B cell (primary cell): ENCODE measurements at regions not wholly inside any gene's neighbourhood (a gene's known extent, or its start where the extent isn't known, plus 50 kb on each side); places are given as distances from the start of the nearest gene placed in this dataset.

Experiments
- ATAC-seq: fragments of 200-7000 bp; cut with Tn5 transposase; one replicate; pipeline ENCODE4 v1.10.0; 2021; ENCODE audit warnings: low read depth, mild to moderate bottlenecking, moderate number of reproducible peaks, moderate library complexity
- CTCF ChIA-PET: fragments of 350-600 bp; sonication (Branson Sonifier 250); formaldehyde crosslinking; loops from one replicate; lab custom pipeline; 2021; ENCODE audit warnings: antibody characterized with exemption, inconsistent platforms; lab: Charles Lee
- POLR2A ChIA-PET: fragments of 350-600 bp; sonication (Branson Sonifier 250); formaldehyde crosslinking; loops from one replicate; lab custom pipeline; 2021; ENCODE audit warnings: antibody characterized with exemption; lab: Charles Lee
- DNase-seq: peaks from one replicate; pipeline ENCODE4 v3.0.0; 2013
- H2AFZ ChIP-seq: 2 replicates; pipeline ENCODE4 v1.6.1; 2012; ENCODE audit warnings: mild to moderate bottlenecking, low read depth, low read length; ENCODE audit not compliant: insufficient read depth, poor library complexity, severe bottlenecking
- H3K27ac ChIP-seq, 2 donors: 1 replicate in 1 of 2; 2 replicates in 1 of 2; pipeline ENCODE4 v1.5.1; 2012 to 2013; ENCODE audit warnings: low read length in 2 of 2, mild to moderate bottlenecking in 2 of 2, moderate library complexity in 1 of 2
- H3K27me3 ChIP-seq, 4 experiments: fragments of 200-600 bp in 1 of 4; sonication (generic) in 1 of 4; replicated peaks in 1 of 4; 1 replicate in 2 of 4; 2 replicates in 2 of 4; pipeline versions ENCODE4 v1.6.1 to v1.7.0; 2013 to 2016; ENCODE audit warnings: low read length in 3 of 4, mild to moderate bottlenecking in 2 of 4, mixed read lengths in 1 of 4, moderate library complexity in 1 of 4; ENCODE audit not compliant: insufficient read depth in 4 of 4, control insufficient read depth in 3 of 4; ENCODE audit errors: control extremely low read depth in 1 of 4
- H3K36me3 ChIP-seq, 2 experiments: replicated peaks in 1 of 2; 1 replicate in 1 of 2; 2 replicates in 1 of 2; pipeline versions ENCODE4 v1.6.1 to v1.7.1; 2013; ENCODE audit warnings: low read length in 1 of 2; ENCODE audit not compliant: insufficient read depth in 2 of 2, control insufficient read depth in 1 of 2; ENCODE audit errors: control extremely low read depth in 1 of 2, extremely low read depth in 1 of 2
- H3K4me1 ChIP-seq, 2 donors: fragments of 200-600 bp in 1 of 2; sonication (generic) in 1 of 2; 1 replicate in 1 of 2; 2 replicates in 1 of 2; pipeline versions ENCODE4 v1.5.1 to v1.6.1; 2013 to 2017; ENCODE audit warnings: low read length in 2 of 2; ENCODE audit not compliant: control insufficient read depth in 2 of 2, insufficient read depth in 2 of 2
- H3K4me2 ChIP-seq: replicated peaks from 2 replicates; pipeline ENCODE3; 2012; ENCODE audit warnings: mild to moderate bottlenecking, low read depth, low read length; ENCODE audit not compliant: poor library complexity, severe bottlenecking
- H3K4me3 ChIP-seq, 5 experiments: fragments of 200-600 bp in 1 of 5; sonication (generic) in 1 of 5; 1 replicate in 3 of 5; 2 replicates in 2 of 5; pipeline versions ENCODE4 v1.5.1 to v1.7.0; 2011 to 2016; ENCODE audit warnings: low read length in 4 of 5, mild to moderate bottlenecking in 4 of 5, low read depth in 2 of 5, control low read depth in 1 of 5, moderate library complexity in 1 of 5; ENCODE audit not compliant: insufficient read depth in 1 of 5; ENCODE audit errors: control extremely low read depth in 1 of 5, extremely low read depth in 1 of 5
- H3K79me2 ChIP-seq: fragments of 200-600 bp; sonication (generic); one replicate; pipeline ENCODE4 v1.6.0; 2016; ENCODE audit warnings: low read length; ENCODE audit not compliant: control insufficient read depth, insufficient read depth
- H3K9ac ChIP-seq: fragments of 200-600 bp; sonication (generic); 2 replicates; pipeline ENCODE4 v1.6.1; 2017; ENCODE audit warnings: mild to moderate bottlenecking, low read length, moderate library complexity
- H3K9me3 ChIP-seq, 3 donors: one replicate each; pipeline versions ENCODE4 v1.6.1 to v1.7.1; 2013; ENCODE audit warnings: low read length in 2 of 3; ENCODE audit not compliant: control insufficient read depth in 2 of 3, insufficient read depth in 1 of 3; ENCODE audit errors: control extremely low read depth in 1 of 3
- H4K20me1 ChIP-seq: 2 replicates; pipeline ENCODE4 v1.6.0; 2012; ENCODE audit warnings: mild to moderate bottlenecking, low read length; ENCODE audit not compliant: insufficient read depth, control insufficient read depth, poor library complexity, severe bottlenecking
- H3K27ac Mint-ChIP-seq: one replicate; pipeline ENCODE4 v1.8.0; 2021; ENCODE audit warnings: mixed read lengths
- H3K27me3 Mint-ChIP-seq: one replicate; pipeline ENCODE4 v1.8.0; 2021; ENCODE audit warnings: mixed read lengths
- H3K4me1 Mint-ChIP-seq: one replicate; pipeline ENCODE4 v1.8.0; 2021; ENCODE audit warnings: mixed read lengths
- H3K4me3 Mint-ChIP-seq: one replicate; pipeline ENCODE4 v1.8.0; 2021; ENCODE audit warnings: mixed read lengths
- H3K9me3 Mint-ChIP-seq: one replicate; pipeline ENCODE4 v1.8.0; 2022; ENCODE audit warnings: mixed read lengths; ENCODE audit not compliant: insufficient read depth
- EZH2 ChIP-seq: IDR thresholded peaks from 2 replicates; pipeline ENCODE4 v1.6.1; 2012; ENCODE audit warnings: borderline replicate concordance, low read depth, mild to moderate bottlenecking, moderate library complexity, low read length; ENCODE audit not compliant: insufficient read depth, poor library complexity, severe bottlenecking
- WGBS: methylation state at CpG from one replicate; pipeline ENCODE4 v1.1.5; 2013; ENCODE audit warnings: missing lambda C conversion rate; ENCODE audit not compliant: insufficient coverage; 5-methylcytosine and 5-hydroxymethylcytosine counted together
- intact Hi-C: fragments of 100-400 bp; cut with micrococcal nuclease; formaldehyde crosslinking; loops from one replicate; pipeline ENCODE4 v1.10.0; 2022
- TF ChIP-seq, protein P1 (sequence below): fragments of 200-600 bp; IDR thresholded peaks from one replicate; pipeline ENCODE4 v1.8.0; 2022; ENCODE audit warnings: antibody characterized with exemption, mild to moderate bottlenecking

- no peak for TF ChIP-seq EZH2
- TF ChIP-seq, protein P1, sequence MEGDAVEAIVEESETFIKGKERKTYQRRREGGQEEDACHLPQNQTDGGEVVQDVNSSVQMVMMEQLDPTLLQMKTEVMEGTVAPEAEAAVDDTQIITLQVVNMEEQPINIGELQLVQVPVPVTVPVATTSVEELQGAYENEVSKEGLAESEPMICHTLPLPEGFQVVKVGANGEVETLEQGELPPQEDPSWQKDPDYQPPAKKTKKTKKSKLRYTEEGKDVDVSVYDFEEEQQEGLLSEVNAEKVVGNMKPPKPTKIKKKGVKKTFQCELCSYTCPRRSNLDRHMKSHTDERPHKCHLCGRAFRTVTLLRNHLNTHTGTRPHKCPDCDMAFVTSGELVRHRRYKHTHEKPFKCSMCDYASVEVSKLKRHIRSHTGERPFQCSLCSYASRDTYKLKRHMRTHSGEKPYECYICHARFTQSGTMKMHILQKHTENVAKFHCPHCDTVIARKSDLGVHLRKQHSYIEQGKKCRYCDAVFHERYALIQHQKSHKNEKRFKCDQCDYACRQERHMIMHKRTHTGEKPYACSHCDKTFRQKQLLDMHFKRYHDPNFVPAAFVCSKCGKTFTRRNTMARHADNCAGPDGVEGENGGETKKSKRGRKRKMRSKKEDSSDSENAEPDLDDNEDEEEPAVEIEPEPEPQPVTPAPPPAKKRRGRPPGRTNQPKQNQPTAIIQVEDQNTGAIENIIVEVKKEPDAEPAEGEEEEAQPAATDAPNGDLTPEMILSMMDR: no peak
- H3K4me3 ChIP-seq: no peak overlapping the region
- no peaks in the 10 kb centered on the region for H3K36me3 ChIP-seq
- H3K9me3 ChIP-seq: no peaks in the 10 kb centered on the region
- DNase-seq: no peak
- H3K4me3 Mint-ChIP-seq: no peak overlapping the region
- H3K9ac ChIP-seq: no peak overlapping the region
- no peak overlapping the region for H3K27ac Mint-ChIP-seq
- CTCF ChIA-PET: no interaction called here
- intact Hi-C loops: no loop called here
- H3K27ac ChIP-seq: no peak overlapping the region
- H3K27me3 Mint-ChIP-seq: no peaks in the 10 kb centered on the region
- ATAC-seq: no peak
- no peaks in the 10 kb centered on the region for H3K79me2 ChIP-seq
- H3K4me2 ChIP-seq: no peak overlapping the region
- no peaks in the 10 kb centered on the region for H3K9me3 Mint-ChIP-seq
- H3K4me1 Mint-ChIP-seq: no peaks in the 10 kb centered on the region
- POLR2A ChIA-PET: no interaction called here
- H4K20me1 ChIP-seq: no peaks in the 10 kb centered on the region
- no peak overlapping the region for H2AFZ ChIP-seq
- no peaks in the 10 kb centered on the region for H3K4me1 ChIP-seq
- no peaks in the 10 kb centered on the region for H3K27me3 ChIP-seq
- WGBS: 86% methylated on average over 20 of the region's 21 CpGs
Observed at GRCh38 chr13:109999659-110000533, 213.5 kb upstream of the IRS2 start.

DNA sequence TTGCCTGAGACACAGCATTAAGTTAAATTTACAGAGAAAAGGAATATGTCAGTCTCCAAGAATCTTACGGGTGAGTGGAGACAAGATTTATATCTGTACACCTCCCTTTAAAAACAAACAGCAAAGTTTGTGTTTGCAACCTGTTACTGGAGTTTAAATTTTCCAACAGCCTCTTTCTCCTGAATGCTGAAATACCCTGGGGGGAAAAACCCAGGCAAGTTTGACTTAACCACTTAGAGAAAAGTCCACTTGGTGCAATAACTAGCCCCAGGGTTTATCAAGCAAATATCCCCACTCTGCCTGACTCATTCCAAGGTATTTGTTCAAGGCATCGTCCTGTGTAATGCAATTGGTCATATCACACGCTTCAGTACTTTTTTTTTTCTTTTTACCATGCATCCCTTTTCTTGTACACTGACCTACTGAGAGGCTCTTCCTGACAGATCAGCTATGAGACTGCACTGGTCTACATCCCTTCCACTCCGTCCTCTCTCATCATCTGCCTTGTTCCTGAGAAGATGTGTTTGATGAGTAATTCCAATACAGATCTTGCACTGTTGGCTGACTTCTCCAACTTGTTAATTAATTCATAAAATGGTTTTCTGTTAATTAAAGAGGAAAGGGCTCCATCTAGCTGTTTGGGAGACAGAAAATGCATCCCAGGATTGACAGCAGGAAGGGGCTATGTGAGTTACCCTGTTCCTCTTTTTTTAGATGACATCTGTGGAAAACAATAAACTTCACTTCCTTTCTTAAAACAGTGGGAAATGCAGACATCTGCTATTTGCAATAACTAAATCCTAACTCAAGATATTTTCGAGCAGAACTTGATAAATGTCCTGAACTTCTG, 212.5 kb upstream of the IRS2 start:
- H3K27ac ChIP-seq: no peak overlapping the region
- Mint-ChIP-seq H3K4me3 (no peak overlapping the region), H3K27me3 (no peaks in the 10 kb centered on the region), H3K4me1 (no peaks in the 10 kb centered on the region), H3K9me3 (no peaks in the 10 kb centered on the region), H3K27ac (no peak overlapping the region)
- H3K4me1 ChIP-seq: no peaks in the 10 kb centered on the region
- 47% methylated on average over 3 of the region's 5 CpGs for WGBS
- ChIA-PET POLR2A (no interaction called here), CTCF (no interaction called here)
- no peaks in the 10 kb centered on the region for H3K79me2 ChIP-seq
- no peaks in the 10 kb centered on the region for H3K27me3 ChIP-seq
- H4K20me1 ChIP-seq: no peaks in the 10 kb centered on the region
- DNase-seq (no peak), ATAC-seq (no peak)
- TF ChIP-seq EZH2: no peak
- TF ChIP-seq, protein P1: no peak
- no peak overlapping the region for H3K4me2 ChIP-seq
- H3K9ac ChIP-seq: no peak overlapping the region
- H2AFZ ChIP-seq: no peak overlapping the region
- intact Hi-C loops: no loop called here
- H3K36me3 ChIP-seq: no peaks in the 10 kb centered on the region
- no peak overlapping the region for H3K4me3 ChIP-seq
- no peaks in the 10 kb centered on the region for H3K9me3 ChIP-seq
